ENCODE measurements at regions not wholly inside any gene's neighbourhood (a gene's known extent, or its start where the extent isn't known, plus 50 kb on each side); places are given as distances from the start of the nearest gene placed in this dataset.

DNA sequence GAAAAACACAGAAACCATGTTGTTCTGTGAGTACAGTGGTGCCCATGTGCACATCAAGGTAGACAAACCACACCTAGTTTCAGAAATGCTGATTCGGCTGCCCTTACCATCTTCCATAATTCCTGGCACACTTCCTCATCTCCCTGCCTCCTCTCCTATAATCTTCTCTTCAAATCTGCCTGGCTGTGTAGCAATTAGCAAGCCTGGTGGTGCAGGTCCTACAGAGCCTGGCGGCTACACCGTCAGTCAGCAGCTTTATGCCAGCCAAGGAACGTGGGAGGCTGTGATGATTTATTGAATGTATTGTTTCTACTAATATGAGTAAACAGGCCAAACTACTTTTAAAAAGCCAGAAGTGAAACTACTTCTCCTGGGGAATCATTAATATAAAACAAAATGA is 106.8 kb downstream of the SEMA6D start:
- Histone ChIP-seq H3K36me3 (ENCODE audit: insufficient read depth, low read length) (no peaks in the 10 kb centered on the region), H3K4me2 (ENCODE audit: insufficient read depth, low read length) (no peak overlapping the region), H4K20me1 (ENCODE audit: insufficient read depth, low read length) (no peaks in the 10 kb centered on the region), H3K27ac (ENCODE audit: low read length) (no peak overlapping the region), H3K9me3 (ENCODE audit: insufficient read depth, low read length, severe bottlenecking) (no peaks in the 10 kb centered on the region), H3K27me3 (ENCODE audit: insufficient read depth, low read length, poor library complexity) (no peaks in the 10 kb centered on the region), H3K4me1 (ENCODE audit: insufficient read depth, low read length) (no peaks in the 10 kb centered on the region), H2AFZ (ENCODE audit: low read depth, low read length) (no peak overlapping the region), H3K79me2 (ENCODE audit: insufficient read depth, low read length) (no peaks in the 10 kb centered on the region), H3K9ac (ENCODE audit: low read depth, low read length) (no peak overlapping the region), H3K4me3 (ENCODE audit: low read depth in 1 of 2, low read length in 2 of 2) (no peak overlapping the region)
- ATAC-seq (ENCODE audit: insufficient read depth, low read depth): no peak
- TF ChIP-seq EZH2 (IDR thresholded peaks at IDR 0.05; ENCODE audit: borderline replicate concordance, low read depth, low read length, severe bottlenecking): no peak
- TF ChIP-seq, protein P1, sequence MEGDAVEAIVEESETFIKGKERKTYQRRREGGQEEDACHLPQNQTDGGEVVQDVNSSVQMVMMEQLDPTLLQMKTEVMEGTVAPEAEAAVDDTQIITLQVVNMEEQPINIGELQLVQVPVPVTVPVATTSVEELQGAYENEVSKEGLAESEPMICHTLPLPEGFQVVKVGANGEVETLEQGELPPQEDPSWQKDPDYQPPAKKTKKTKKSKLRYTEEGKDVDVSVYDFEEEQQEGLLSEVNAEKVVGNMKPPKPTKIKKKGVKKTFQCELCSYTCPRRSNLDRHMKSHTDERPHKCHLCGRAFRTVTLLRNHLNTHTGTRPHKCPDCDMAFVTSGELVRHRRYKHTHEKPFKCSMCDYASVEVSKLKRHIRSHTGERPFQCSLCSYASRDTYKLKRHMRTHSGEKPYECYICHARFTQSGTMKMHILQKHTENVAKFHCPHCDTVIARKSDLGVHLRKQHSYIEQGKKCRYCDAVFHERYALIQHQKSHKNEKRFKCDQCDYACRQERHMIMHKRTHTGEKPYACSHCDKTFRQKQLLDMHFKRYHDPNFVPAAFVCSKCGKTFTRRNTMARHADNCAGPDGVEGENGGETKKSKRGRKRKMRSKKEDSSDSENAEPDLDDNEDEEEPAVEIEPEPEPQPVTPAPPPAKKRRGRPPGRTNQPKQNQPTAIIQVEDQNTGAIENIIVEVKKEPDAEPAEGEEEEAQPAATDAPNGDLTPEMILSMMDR (IDR thresholded peaks at IDR 0.05; ENCODE audit: borderline replicate concordance, extremely low read depth, low read length, poor library complexity, severe bottlenecking): no peak
- no peak for DNase-seq

DNA sequence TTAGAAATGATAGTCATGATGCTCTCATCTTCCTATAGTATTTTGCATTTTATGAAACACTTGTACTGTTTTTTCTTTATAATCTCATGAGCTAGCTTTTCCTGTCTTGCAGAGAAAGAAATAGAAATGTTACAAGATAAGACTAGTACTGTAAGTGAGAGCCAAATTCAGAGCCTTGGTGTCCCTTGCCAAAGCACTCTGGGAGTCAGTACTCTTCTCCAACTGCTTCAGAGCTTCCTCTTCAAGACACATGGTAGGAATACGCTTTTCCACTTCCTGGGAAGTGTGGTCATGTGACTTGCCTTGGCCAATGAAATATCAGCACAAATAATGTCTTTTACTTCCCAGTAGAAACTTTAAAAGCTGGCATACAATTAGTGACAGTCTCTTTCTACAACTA is 112.4 kb downstream of the SEMA6D start:
- Histone ChIP-seq H4K20me1 (ENCODE audit: insufficient read depth, low read length) (no peaks in the 10 kb centered on the region), H3K4me3 (ENCODE audit: low read depth in 1 of 2, low read length in 2 of 2) (no peak overlapping the region), H3K4me1 (ENCODE audit: insufficient read depth, low read length) (no peaks in the 10 kb centered on the region), H3K4me2 (ENCODE audit: insufficient read depth, low read length) (no peak overlapping the region), H3K79me2 (ENCODE audit: insufficient read depth, low read length) (no peaks in the 10 kb centered on the region), H3K9ac (ENCODE audit: low read depth, low read length) (no peak overlapping the region), H2AFZ (ENCODE audit: low read depth, low read length) (no peak overlapping the region), H3K27ac (ENCODE audit: low read length) (no peak overlapping the region), H3K27me3 (ENCODE audit: insufficient read depth, low read length, poor library complexity) (no peaks in the 10 kb centered on the region), H3K9me3 (ENCODE audit: insufficient read depth, low read length, severe bottlenecking) (no peaks in the 10 kb centered on the region), H3K36me3 (ENCODE audit: insufficient read depth, low read length) (no peaks in the 10 kb centered on the region)
- no peak for ATAC-seq (ENCODE audit: insufficient read depth, low read depth)
- no peak for DNase-seq
- TF ChIP-seq EZH2 (IDR thresholded peaks at IDR 0.05; ENCODE audit: borderline replicate concordance, low read depth, low read length, severe bottlenecking): no peak
- TF ChIP-seq, protein P1 (IDR thresholded peaks at IDR 0.05; ENCODE audit: borderline replicate concordance, extremely low read depth, low read length, poor library complexity, severe bottlenecking): no peak

DNA sequence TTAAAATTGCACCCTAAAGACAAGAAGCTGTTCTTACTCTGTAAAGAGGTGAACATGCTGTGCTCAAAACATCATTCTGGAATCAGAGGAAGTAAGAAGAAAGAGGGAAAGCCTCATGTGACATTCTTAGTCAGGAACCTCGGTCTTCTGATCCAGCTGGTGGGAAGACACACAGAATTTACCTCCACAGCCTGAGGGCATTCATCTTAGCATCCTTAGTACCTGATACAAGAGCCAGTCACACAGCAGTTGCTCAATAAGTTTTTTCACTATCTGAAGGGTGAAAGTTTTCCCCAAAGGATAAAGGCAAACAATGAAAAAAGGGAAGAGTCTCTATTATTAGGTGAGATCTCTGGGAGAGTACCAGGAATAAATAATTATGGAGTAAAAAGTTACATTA is 116.8 kb downstream of the SEMA6D start:
- no peak for DNase-seq
- Histone ChIP-seq H3K27me3 (ENCODE audit: insufficient read depth, low read length, poor library complexity) (no peaks in the 10 kb centered on the region), H3K27ac (ENCODE audit: low read length) (no peak overlapping the region), H4K20me1 (ENCODE audit: insufficient read depth, low read length) (no peaks in the 10 kb centered on the region), H3K9ac (ENCODE audit: low read depth, low read length) (no peak overlapping the region), H2AFZ (ENCODE audit: low read depth, low read length) (no peak overlapping the region), H3K36me3 (ENCODE audit: insufficient read depth, low read length) (no peaks in the 10 kb centered on the region), H3K4me3 (ENCODE audit: low read depth in 1 of 2, low read length in 2 of 2) (no peak overlapping the region), H3K4me2 (ENCODE audit: insufficient read depth, low read length) (no peak overlapping the region), H3K9me3 (ENCODE audit: insufficient read depth, low read length, severe bottlenecking) (no peaks in the 10 kb centered on the region), H3K4me1 (ENCODE audit: insufficient read depth, low read length) (no peaks in the 10 kb centered on the region), H3K79me2 (ENCODE audit: insufficient read depth, low read length) (no peaks in the 10 kb centered on the region)
- no peak for TF ChIP-seq EZH2 (IDR thresholded peaks at IDR 0.05; ENCODE audit: borderline replicate concordance, low read depth, low read length, severe bottlenecking)
- TF ChIP-seq, protein P1 (IDR thresholded peaks at IDR 0.05; ENCODE audit: borderline replicate concordance, extremely low read depth, low read length, poor library complexity, severe bottlenecking): no peak
- no peak for ATAC-seq (ENCODE audit: insufficient read depth, low read depth)

All from DND-41 (cell line).